IMR-90 (cell line): ENCODE measurements at regions not wholly inside any gene's neighbourhood (a gene's known extent, or its start where the extent isn't known, plus 50 kb on each side); places are given as distances from the start of the nearest gene placed in this dataset.

Experiments used
- ATAC-seq: fragments of 200-7000 bp; cut with Tn5 transposase; 2 replicates; pipeline ENCODE4 v1.9.1; 2020; ENCODE audit warnings: low read depth, mild to moderate bottlenecking, moderate library complexity
- BruUV-seq: library from RNA; stranded (reverse); fragments of 400-500 nt; replicated peaks from 2 replicates; lab custom pipeline; 2021; lab: Mats Ljungman, UMichigan
- CTCF ChIA-PET: fragments of 300-600 bp; formaldehyde crosslinking; extraction: SDS; loops from one replicate; lab custom pipeline; 2021; ENCODE audit warnings: antibody characterized with exemption; lab: Yijun Ruan, JAX
- POLR2A ChIA-PET: fragments of 300-600 bp; sonication (Branson Sonifier 250); formaldehyde crosslinking; loops from one replicate; lab custom pipeline; 2022; ENCODE audit warnings: antibody characterized with exemption; ENCODE audit not compliant: unreplicated experiment; lab: Charles Lee
- DNase-seq: peaks from one replicate; pipeline ENCODE4 v3.0.0; 2013
- H2AFZ ChIP-seq: replicated peaks from 2 replicates; pipeline ENCODE3; 2013; ENCODE audit warnings: low read length, mild to moderate bottlenecking; ENCODE audit not compliant: poor library complexity
- H2AK5ac ChIP-seq: 2 replicates; pipeline ENCODE4 v1.6.1; 2013; ENCODE audit warnings: low read depth, low read length, inconsistent platforms
- H2AK9ac ChIP-seq: replicated peaks from 2 replicates; pipeline ENCODE3; 2013; ENCODE audit warnings: mild to moderate bottlenecking, low read depth, low read length, moderate library complexity; ENCODE audit not compliant: poor library complexity
- H2BK120ac ChIP-seq: 2 replicates; pipeline ENCODE4 v1.6.1; 2013; ENCODE audit warnings: low read depth, low read length, inconsistent platforms
- H2BK15ac ChIP-seq: 3 replicates; pipeline ENCODE4 v1.6.1; 2013; ENCODE audit warnings: low read depth, low read length, inconsistent platforms
- H2BK20ac ChIP-seq: 2 replicates; pipeline ENCODE4 v1.6.1; 2013; ENCODE audit warnings: low read depth, mild to moderate bottlenecking, inconsistent platforms, low read length, moderate library complexity
- H2BK5ac ChIP-seq: 2 replicates; pipeline ENCODE4 v1.6.1; 2013; ENCODE audit warnings: mild to moderate bottlenecking, low read depth, low read length, inconsistent platforms; ENCODE audit not compliant: poor library complexity, severe bottlenecking
- H3K14ac ChIP-seq: replicated peaks from 2 replicates; pipeline ENCODE4 v1.6.1; 2013; ENCODE audit warnings: low read depth, low read length, inconsistent platforms
- H3K18ac ChIP-seq: 2 replicates; pipeline ENCODE4 v1.6.1; 2013; ENCODE audit warnings: low read depth, low read length, control low read depth
- H3K23ac ChIP-seq: 2 replicates; pipeline ENCODE4 v1.6.1; 2013; ENCODE audit warnings: low read depth, low read length, inconsistent platforms
- H3K27ac ChIP-seq: 2 replicates; pipeline ENCODE4 v1.5.1; 2013; ENCODE audit warnings: mild to moderate bottlenecking, control low read depth, low read length; ENCODE audit not compliant: insufficient read depth
- H3K27me3 ChIP-seq: 2 replicates; pipeline ENCODE4 v1.6.1; 2013; ENCODE audit warnings: low read length; ENCODE audit not compliant: control insufficient read depth, insufficient read depth
- H3K36me3 ChIP-seq: 2 replicates; pipeline ENCODE4 v1.6.1; 2013; ENCODE audit warnings: low read length, mixed read lengths; ENCODE audit not compliant: control insufficient read depth, insufficient read depth
- H3K4ac ChIP-seq: 2 replicates; pipeline ENCODE4 v1.6.1; 2013; ENCODE audit warnings: low read depth, low read length, inconsistent platforms
- H3K4me1 ChIP-seq: 2 replicates; pipeline ENCODE4 v1.6.1; 2013; ENCODE audit warnings: low read length, mixed read lengths; ENCODE audit not compliant: control insufficient read depth, insufficient read depth
- H3K4me2 ChIP-seq: 2 replicates; pipeline ENCODE4 v1.6.1; 2013; ENCODE audit warnings: low read depth, mild to moderate bottlenecking, control low read depth, low read length, moderate library complexity
- H3K4me3 ChIP-seq: 2 replicates; pipeline ENCODE4 v1.5.1; 2013; ENCODE audit warnings: low read depth, mild to moderate bottlenecking, control low read depth, low read length, moderate library complexity; ENCODE audit not compliant: insufficient read depth
- H3K56ac ChIP-seq: 2 replicates; pipeline ENCODE4 v1.6.1; 2013; ENCODE audit warnings: low read length, inconsistent platforms; ENCODE audit not compliant: insufficient read depth; ENCODE audit errors: extremely low read depth
- H3K79me1 ChIP-seq, 2 experiments: 2 replicates each; pipeline ENCODE4 v1.6.1; 2013; ENCODE audit warnings: low read length in 2 of 2, inconsistent platforms in 1 of 2, low read depth in 1 of 2
- H3K9ac ChIP-seq: 2 replicates; pipeline ENCODE4 v1.6.1; 2013; ENCODE audit warnings: low read depth, low read length, control low read depth
- H3K9me1 ChIP-seq: 2 replicates; pipeline ENCODE4 v1.6.1; 2013; ENCODE audit warnings: low read length, inconsistent platforms; ENCODE audit not compliant: insufficient read depth
- H3K9me3 ChIP-seq: 2 replicates; pipeline ENCODE4 v1.6.1; 2013; ENCODE audit warnings: low read length; ENCODE audit not compliant: control insufficient read depth, insufficient read depth
- H4K20me1 ChIP-seq: 2 replicates; pipeline ENCODE4 v1.6.1; 2013; ENCODE audit warnings: low read length, inconsistent platforms; ENCODE audit not compliant: insufficient read depth
- H4K5ac ChIP-seq: 2 replicates; pipeline ENCODE4 v1.6.1; 2013; ENCODE audit warnings: mild to moderate bottlenecking, low read depth, low read length, control low read depth
- H4K8ac ChIP-seq, 2 experiments: 2 replicates each; pipeline ENCODE4 v1.6.1; 2013; ENCODE audit warnings: low read depth in 2 of 2, low read length in 2 of 2, control low read depth in 1 of 2, inconsistent platforms in 1 of 2
- H4K91ac ChIP-seq: 2 replicates; pipeline ENCODE4 v1.6.1; 2013; ENCODE audit warnings: low read depth, low read length, inconsistent platforms; ENCODE audit not compliant: insufficient read depth
- BHLHE40 ChIP-seq: fragments of 150-350 bp; IDR thresholded peaks from 2 replicates; pipeline ENCODE4 v1.6.1; 2016; ENCODE audit warnings: mild to moderate bottlenecking, low read depth, low read length
- CHD1 ChIP-seq: IDR thresholded peaks from 2 replicates; pipeline ENCODE4 v1.6.1; 2012; ENCODE audit warnings: low read depth, low read length, improper control_type of control experiment
- FOS ChIP-seq: fragments of 150-350 bp; IDR thresholded peaks from 2 replicates; pipeline ENCODE4 v1.6.1; 2016; ENCODE audit warnings: low read depth, low read length
- MAFK ChIP-seq: IDR thresholded peaks from 2 replicates; pipeline ENCODE4 v1.6.1; 2012; ENCODE audit warnings: low read depth, low read length, improper control_type of control experiment
- MAZ ChIP-seq: IDR thresholded peaks from 2 replicates; pipeline ENCODE4 v1.6.1; 2012; ENCODE audit warnings: low read depth, mild to moderate bottlenecking, low read length, improper control_type of control experiment, moderate library complexity, borderline replicate concordance
- MXI1 ChIP-seq: IDR thresholded peaks from 2 replicates; pipeline ENCODE4 v1.6.1; 2012; ENCODE audit warnings: low read depth, mild to moderate bottlenecking, low read length, moderate library complexity, borderline replicate concordance
- NFE2L2 ChIP-seq: fragments of 150-350 bp; IDR thresholded peaks from 2 replicates; pipeline ENCODE4 v1.6.1; 2016; ENCODE audit warnings: low read depth, mild to moderate bottlenecking, low read length
- POLR2A ChIP-seq: IDR thresholded peaks from 2 replicates; pipeline ENCODE4 v1.6.1; 2012; ENCODE audit warnings: mild to moderate bottlenecking, low read depth, low read length
- RAD21 ChIP-seq: IDR thresholded peaks from 2 replicates; pipeline ENCODE4 v1.6.1; 2012; ENCODE audit warnings: low read length, improper control_type of control experiment
- RCOR1 ChIP-seq: IDR thresholded peaks from 2 replicates; pipeline ENCODE4 v1.6.1; 2012; ENCODE audit warnings: mild to moderate bottlenecking, low read length, improper control_type of control experiment; ENCODE audit not compliant: insufficient replicate concordance
- RFX5 ChIP-seq: IDR thresholded peaks from 2 replicates; pipeline ENCODE4 v1.8.0; 2012; ENCODE audit warnings: low read depth, mild to moderate bottlenecking, low read length, moderate library complexity
- SMC3 ChIP-seq: fragments of 150-350 bp; IDR thresholded peaks from 2 replicates; pipeline ENCODE4 v1.6.1; 2016; ENCODE audit warnings: low read depth, mild to moderate bottlenecking, antibody characterized with exemption, low read length, moderate library complexity
- WGBS, 2 experiments: methylation state at CpG; one replicate each; pipeline versions ENCODE4 v1.1.5 to v1.1.7; 2013; ENCODE audit warnings: missing lambda C conversion rate in 2 of 2; ENCODE audit not compliant: insufficient read length in 1 of 2; ENCODE audit errors: extremely low coverage in 2 of 2; 5-methylcytosine and 5-hydroxymethylcytosine counted together
- dilution Hi-C: fragments of 300-500 bp; cut with HindIII; formaldehyde crosslinking; loops from one replicate; pipeline ENCODE4 v1.14.3; 2018; ENCODE audit warnings: low sequenced_read_pairs; ENCODE audit not compliant: unreplicated experiment
- in situ Hi-C: fragments of 300-500 bp; cut with MboI; formaldehyde crosslinking; loops from 3 replicates; pipeline ENCODE4 v1.14.3; 2019; ENCODE audit warnings: low sequenced_read_pairs, inconsistent platforms, mixed read lengths
- intact Hi-C: fragments of 100-400 bp; cut with micrococcal nuclease; formaldehyde crosslinking; loops from 2 replicates; pipeline ENCODE4 v1.10.0; 2022
- TF ChIP-seq, protein P1 (sequence below): conservative IDR thresholded peaks from 2 replicates; pipeline ENCODE4 v1.5.1; 2012; ENCODE audit warnings: mild to moderate bottlenecking, low read depth, low read length, improper control_type of control experiment
- TF ChIP-seq, protein P2 (sequence below): fragments of 150-350 bp; IDR thresholded peaks from 2 replicates; pipeline ENCODE4 v1.6.1; 2016; ENCODE audit warnings: low read depth, mild to moderate bottlenecking, low read length, moderate library complexity, borderline replicate concordance
- TF ChIP-seq, protein P3 (sequence below): fragments of 150-350 bp; IDR thresholded peaks from 2 replicates; pipeline ENCODE4 v1.6.1; 2017; ENCODE audit warnings: mild to moderate bottlenecking, antibody characterized with exemption, low read length, low read depth

DNA sequence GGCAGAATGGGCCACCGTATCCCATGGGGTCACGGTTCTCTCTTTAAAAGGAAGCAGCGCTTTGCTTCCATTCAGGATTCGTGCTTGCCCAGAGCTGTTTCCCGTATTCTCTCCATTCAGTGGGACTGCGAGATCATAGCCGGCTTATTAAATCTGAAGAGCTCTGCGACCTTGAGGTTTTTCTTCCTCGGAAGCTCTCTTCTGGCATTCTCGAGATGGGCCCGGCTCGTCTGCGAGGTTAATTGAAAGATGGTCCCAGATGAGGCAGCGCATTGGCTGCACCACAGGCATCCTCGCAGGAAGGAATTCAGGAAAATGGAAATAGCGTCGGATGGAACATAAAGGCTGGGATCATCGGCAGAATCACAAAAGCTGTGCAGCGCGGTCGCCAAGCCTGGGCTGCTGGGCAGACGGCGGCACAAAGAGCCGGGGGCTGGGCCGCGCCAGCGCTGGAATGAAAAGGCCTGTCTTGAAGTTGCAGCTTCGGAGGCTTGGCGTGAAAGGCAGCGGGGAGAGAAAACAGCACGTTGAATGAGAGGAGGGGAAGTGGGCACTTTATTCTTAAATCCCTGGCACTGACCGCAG, 236.2 kb downstream of the IRX2 start:
- no TSS peak for BruUV-seq
- H3K4me2 ChIP-seq = no peak overlapping the region
- H3K23ac ChIP-seq = no peak overlapping the region
- no peak overlapping the region for H4K8ac ChIP-seq
- no peaks in the 10 kb centered on the region for H3K79me1 ChIP-seq
- no peak overlapping the region for H3K4ac ChIP-seq
- intact Hi-C loops (no loop called here), dilution Hi-C loops (no loop called here), in situ Hi-C loops (no loop called here)
- H3K9me3 ChIP-seq = peaks cover 58% of the 10 kb centered on the region
- no peak overlapping the region for H3K4me3 ChIP-seq
- no peak overlapping the region for H2BK20ac ChIP-seq
- H4K91ac ChIP-seq = no peak overlapping the region
- H3K56ac ChIP-seq = no peak overlapping the region
- no peak overlapping the region for H3K27ac ChIP-seq
- H2BK15ac ChIP-seq = no peak overlapping the region
- no peaks in the 10 kb centered on the region for H4K20me1 ChIP-seq
- 82% methylated on average over 12 of the region's 32 CpGs; no CpG with 5 or more reads in 1 of the 2 experiments for WGBS, 2 experiments
- H3K36me3 ChIP-seq = no peaks in the 10 kb centered on the region
- no peak overlapping the region for H2AFZ ChIP-seq
- DNase-seq = no peak
- no peak overlapping the region for H4K5ac ChIP-seq
- H2BK5ac ChIP-seq = no peak overlapping the region
- POLR2A ChIA-PET = no interaction called here
- no peak overlapping the region for H3K14ac ChIP-seq
- CTCF ChIA-PET = no interaction called here
- no peak overlapping the region for H2AK5ac ChIP-seq
- ATAC-seq = no peak
- no peaks in the 10 kb centered on the region for H3K9me1 ChIP-seq
- no peak overlapping the region for H2AK9ac ChIP-seq
- no peaks in the 10 kb centered on the region for H3K27me3 ChIP-seq
- H3K4me1 ChIP-seq = no peaks in the 10 kb centered on the region
- H3K18ac ChIP-seq = no peak overlapping the region
- H2BK120ac ChIP-seq = no peak overlapping the region
- H3K9ac ChIP-seq = no peak overlapping the region
- no peak for TF ChIP-seq SMC3
- no peak for TF ChIP-seq POLR2A
- TF ChIP-seq MXI1 = no peak
- TF ChIP-seq BHLHE40 = no peak
- TF ChIP-seq, protein P1, sequence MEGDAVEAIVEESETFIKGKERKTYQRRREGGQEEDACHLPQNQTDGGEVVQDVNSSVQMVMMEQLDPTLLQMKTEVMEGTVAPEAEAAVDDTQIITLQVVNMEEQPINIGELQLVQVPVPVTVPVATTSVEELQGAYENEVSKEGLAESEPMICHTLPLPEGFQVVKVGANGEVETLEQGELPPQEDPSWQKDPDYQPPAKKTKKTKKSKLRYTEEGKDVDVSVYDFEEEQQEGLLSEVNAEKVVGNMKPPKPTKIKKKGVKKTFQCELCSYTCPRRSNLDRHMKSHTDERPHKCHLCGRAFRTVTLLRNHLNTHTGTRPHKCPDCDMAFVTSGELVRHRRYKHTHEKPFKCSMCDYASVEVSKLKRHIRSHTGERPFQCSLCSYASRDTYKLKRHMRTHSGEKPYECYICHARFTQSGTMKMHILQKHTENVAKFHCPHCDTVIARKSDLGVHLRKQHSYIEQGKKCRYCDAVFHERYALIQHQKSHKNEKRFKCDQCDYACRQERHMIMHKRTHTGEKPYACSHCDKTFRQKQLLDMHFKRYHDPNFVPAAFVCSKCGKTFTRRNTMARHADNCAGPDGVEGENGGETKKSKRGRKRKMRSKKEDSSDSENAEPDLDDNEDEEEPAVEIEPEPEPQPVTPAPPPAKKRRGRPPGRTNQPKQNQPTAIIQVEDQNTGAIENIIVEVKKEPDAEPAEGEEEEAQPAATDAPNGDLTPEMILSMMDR = no peak
- no peak for TF ChIP-seq RCOR1
- TF ChIP-seq, protein P2, sequence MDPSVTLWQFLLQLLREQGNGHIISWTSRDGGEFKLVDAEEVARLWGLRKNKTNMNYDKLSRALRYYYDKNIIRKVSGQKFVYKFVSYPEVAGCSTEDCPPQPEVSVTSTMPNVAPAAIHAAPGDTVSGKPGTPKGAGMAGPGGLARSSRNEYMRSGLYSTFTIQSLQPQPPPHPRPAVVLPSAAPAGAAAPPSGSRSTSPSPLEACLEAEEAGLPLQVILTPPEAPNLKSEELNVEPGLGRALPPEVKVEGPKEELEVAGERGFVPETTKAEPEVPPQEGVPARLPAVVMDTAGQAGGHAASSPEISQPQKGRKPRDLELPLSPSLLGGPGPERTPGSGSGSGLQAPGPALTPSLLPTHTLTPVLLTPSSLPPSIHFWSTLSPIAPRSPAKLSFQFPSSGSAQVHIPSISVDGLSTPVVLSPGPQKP = no peak
- TF ChIP-seq CHD1 = no peak
- TF ChIP-seq NFE2L2 = no peak
- TF ChIP-seq FOS = no peak
- TF ChIP-seq RAD21 = no peak
- TF ChIP-seq, protein P3, sequence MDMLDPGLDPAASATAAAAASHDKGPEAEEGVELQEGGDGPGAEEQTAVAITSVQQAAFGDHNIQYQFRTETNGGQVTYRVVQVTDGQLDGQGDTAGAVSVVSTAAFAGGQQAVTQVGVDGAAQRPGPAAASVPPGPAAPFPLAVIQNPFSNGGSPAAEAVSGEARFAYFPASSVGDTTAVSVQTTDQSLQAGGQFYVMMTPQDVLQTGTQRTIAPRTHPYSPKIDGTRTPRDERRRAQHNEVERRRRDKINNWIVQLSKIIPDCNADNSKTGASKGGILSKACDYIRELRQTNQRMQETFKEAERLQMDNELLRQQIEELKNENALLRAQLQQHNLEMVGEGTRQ = no peak
- no peak for TF ChIP-seq MAFK
- no peak for TF ChIP-seq MAZ
- TF ChIP-seq RFX5 = no peak
